Stimulated activated effector memory CD8-positive, alpha-beta T cell treated with anti-CD3 and anti-CD28 coated beads, Interleukin-12 subunit alpha, Interleukin-12 subunit beta, amount 100 ng/mL, for 72 hours (primary cell): ENCODE measurements at regions not wholly inside any gene's neighbourhood (a gene's known extent, or its start where the extent isn't known, plus 50 kb on each side); places are given as distances from the start of the nearest gene placed in this dataset.
"Not testable (repeated sequence)": the region's sequence is repeated elsewhere in the genome, so short reads cannot be mapped to it uniquely, and the experiment has no call there.

Experiments
- ATAC-seq: fragments of 150-1000 bp; cut with Tn5 transposase; 2 replicates; pipeline ENCODE4 v1.10.0; 2021
- DNase-seq, 2 donors: peaks; one replicate each; pipeline ENCODE4 v3.0.0; 2021 to 2022; ENCODE audit warnings: low spot score in 2 of 2
- H3K27ac Mint-ChIP-seq: one replicate; pipeline ENCODE4 v1.8.0; 2022; ENCODE audit warnings: mild to moderate bottlenecking, mixed read lengths
- H3K36me3 Mint-ChIP-seq: one replicate; pipeline ENCODE4 v1.8.0; 2022; ENCODE audit warnings: mild to moderate bottlenecking, mixed read lengths
- H3K4me1 Mint-ChIP-seq: one replicate; pipeline ENCODE4 v1.8.0; 2022; ENCODE audit warnings: mixed read lengths
- H3K4me3 Mint-ChIP-seq: one replicate; pipeline ENCODE4 v1.8.0; 2022; ENCODE audit warnings: mild to moderate bottlenecking, mixed read lengths
- H3K9me3 Mint-ChIP-seq: one replicate; pipeline ENCODE4 v1.8.0; 2022; ENCODE audit warnings: mixed read lengths

DNA sequence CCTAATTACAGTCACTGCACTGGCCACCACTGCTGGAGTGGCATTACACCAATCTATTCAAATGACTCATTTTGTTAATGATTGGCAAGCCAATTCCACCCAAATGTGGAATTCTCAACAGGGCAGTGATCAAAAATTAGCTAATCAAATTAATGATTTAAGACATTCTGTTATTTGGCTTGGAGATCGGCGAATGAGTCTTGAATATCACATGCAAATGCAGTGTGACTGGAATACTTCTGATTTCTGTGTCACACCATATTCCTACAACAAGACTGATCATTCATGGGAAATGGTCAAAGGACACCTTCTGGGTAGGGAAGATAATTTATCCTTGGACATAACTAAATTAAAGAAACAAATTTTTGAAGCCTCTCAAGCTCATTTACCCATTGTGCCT lies 165.1 kb downstream of the IER5 start:
- not testable (repeated sequence) for H3K9me3 Mint-ChIP-seq, H3K36me3 Mint-ChIP-seq, H3K4me3 Mint-ChIP-seq, ATAC-seq, DNase-seq, H3K4me1 Mint-ChIP-seq, H3K27ac Mint-ChIP-seq

DNA sequence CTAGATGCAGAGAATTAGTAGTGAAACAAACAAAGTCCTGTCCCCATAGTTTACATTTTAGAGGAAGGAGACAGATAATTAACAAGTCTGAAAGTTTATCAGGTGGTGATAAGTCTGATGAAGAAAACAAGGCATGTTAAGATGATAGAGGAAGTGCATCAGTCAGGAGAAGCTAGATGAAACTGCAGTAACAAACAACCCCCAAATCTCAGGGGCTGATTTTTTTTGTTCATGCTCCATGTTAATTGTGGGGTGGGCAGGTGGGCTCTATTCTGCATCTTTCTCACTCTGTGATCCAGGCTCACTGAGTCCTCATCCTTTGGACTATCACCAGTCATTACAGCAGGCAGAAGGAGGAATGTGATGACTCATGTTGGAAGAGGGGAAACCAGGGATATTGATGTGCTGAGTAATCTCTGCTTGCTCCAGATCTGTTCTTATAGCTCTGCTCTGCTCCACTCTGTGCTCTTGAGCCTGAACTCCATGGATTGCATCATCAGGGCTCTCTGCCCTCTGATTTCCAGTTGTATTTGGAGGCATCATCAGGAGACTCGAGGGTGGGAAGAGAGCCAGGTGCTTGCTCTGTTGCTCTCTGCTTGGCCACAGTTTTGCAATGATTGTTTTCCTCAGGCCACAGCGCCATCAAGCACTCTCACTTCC lies 166.9 kb downstream of the IER5 start:
- ATAC-seq (no peak), DNase-seq (no peak)
- Mint-ChIP-seq H3K4me3 (no peak overlapping the region), H3K27ac (no peak overlapping the region), H3K4me1 (no peaks in the 10 kb centered on the region), H3K36me3 (no peaks in the 10 kb centered on the region), H3K9me3 (peaks cover 4% of the 10 kb centered on the region)

DNA sequence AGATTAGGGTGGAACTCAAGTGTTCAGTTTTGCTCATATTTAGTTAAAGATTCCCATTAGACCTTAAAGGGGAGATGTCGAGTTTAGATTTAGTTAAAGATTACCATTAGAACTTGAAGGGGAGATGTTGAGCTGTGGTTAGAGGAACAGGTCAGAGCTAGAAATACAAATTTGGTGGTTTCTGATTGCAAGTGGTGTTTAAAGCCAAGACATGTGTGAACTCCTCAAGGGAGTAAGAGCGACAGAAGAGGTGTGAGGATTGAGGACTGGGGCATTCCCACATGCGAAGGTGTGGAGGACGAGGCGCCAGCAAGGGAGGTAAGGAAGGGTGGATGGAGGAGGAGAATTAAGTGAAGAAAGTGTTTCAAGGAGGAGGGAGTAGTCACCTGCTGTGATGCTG lies 168.6 kb downstream of the IER5 start:
- ATAC-seq (no peak), DNase-seq (no peak)
- H3K9me3 Mint-ChIP-seq, result peaks cover 4% of the 10 kb centered on the region
- H3K27ac Mint-ChIP-seq, result no peak overlapping the region
- H3K4me1 Mint-ChIP-seq, result no peaks in the 10 kb centered on the region
- no peaks in the 10 kb centered on the region for H3K36me3 Mint-ChIP-seq
- no peak overlapping the region for H3K4me3 Mint-ChIP-seq

DNA sequence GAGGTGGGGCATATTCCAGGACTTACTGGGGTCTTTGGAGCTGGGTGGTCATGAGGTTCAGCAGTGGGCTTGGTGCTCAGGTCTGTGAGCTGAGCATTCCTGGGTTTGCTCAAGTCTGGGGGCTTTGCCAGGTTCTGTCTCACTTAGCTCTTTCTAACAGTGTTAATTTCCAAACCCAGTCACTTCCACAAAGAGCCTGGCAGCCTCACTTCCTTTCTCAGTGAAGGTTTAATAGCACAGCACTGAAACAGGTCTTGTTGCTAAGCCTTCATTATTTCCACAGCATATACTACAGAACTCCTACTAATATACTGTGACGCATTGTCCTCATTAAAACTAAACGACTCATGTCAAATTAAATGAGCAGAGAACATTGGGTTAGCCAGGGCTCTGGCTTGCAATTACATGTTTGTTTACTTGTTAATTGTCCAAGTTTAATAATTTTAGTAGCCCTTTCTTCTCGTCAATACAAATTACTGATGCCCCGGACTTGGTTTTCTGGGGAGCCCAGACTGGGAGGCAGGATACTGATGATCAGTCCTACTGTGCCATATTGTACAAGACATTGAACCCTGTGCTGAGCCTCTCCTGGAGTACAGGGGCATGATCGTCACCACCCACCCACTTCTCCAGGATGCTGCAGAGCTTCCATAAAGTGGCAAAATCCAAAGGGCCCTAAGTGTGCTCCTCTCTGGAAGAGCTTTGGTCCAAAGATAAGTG lies 170.7 kb downstream of the IER5 start:
- peaks cover 4% of the 10 kb centered on the region for H3K9me3 Mint-ChIP-seq
- H3K4me3 Mint-ChIP-seq, result no peak overlapping the region
- ATAC-seq (no peak), DNase-seq (no peak)
- H3K4me1 Mint-ChIP-seq, result no peaks in the 10 kb centered on the region
- H3K36me3 Mint-ChIP-seq, result no peaks in the 10 kb centered on the region
- no peak overlapping the region for H3K27ac Mint-ChIP-seq

DNA sequence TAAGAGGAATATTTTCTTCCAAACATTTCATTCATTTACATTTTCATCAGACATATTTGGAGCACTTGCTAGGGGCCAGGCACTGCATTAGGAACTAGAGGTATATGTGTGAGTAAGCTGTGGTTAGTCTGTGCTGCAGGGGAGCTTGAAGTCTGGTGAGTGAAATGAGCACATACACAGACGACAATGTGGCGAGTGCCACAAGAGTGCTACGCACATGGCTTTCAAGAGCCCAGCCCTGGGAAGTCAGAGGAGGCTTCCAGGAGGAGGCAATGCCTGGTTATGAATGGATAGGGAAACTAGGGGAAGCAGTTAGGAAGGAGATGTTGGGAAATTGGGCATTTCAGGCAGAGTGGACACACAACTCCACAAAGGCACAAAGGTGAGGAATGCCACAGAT lies 171.8 kb downstream of the IER5 start:
- Mint-ChIP-seq H3K4me1 (no peaks in the 10 kb centered on the region), H3K4me3 (no peak overlapping the region), H3K27ac (no peak overlapping the region), H3K36me3 (no peaks in the 10 kb centered on the region), H3K9me3 (no peaks in the 10 kb centered on the region)
- ATAC-seq (no peak), DNase-seq (no peak)

DNA sequence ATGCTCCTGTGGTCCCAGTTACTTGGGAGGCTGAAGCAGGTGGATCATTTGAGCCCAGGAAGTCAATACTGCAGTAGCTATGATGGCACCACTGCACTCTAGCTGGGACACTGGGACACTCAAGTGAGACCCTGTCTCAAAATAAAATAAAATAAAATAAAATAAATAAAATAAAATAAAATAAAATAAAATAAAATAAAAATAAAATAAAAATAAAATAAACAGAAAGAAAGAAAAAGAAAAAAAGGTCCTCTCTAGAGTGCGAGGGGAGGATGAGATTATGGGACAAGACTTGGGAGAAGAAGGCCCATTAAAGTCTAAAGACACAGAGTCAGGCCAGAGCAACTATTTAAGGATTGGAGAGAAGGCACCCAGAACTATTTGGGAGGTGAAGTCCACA lies 172.5 kb downstream of the IER5 start:
- Mint-ChIP-seq H3K9me3 (no peaks in the 10 kb centered on the region), H3K4me3 (no peak overlapping the region), H3K36me3 (no peaks in the 10 kb centered on the region), H3K27ac (no peak overlapping the region), H3K4me1 (no peaks in the 10 kb centered on the region)
- DNase-seq, result no peak
- ATAC-seq, result no peak

DNA sequence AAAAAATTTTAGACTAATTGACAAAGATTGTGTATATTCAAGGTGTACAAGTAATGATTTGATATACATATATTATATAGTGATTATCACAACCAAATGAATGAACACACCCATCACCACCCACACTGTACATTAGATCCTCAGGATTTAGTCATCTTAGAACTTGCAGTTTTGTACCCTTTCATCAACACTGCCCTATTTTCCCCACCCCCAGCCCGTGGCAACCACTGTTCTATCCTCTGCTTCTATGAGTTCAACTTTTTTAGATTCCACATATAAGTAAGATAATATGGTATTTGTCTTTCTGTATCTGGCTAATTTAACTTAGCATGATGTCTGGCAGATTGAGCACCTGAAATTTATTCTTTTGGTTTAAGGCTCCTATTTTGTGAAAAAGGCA lies 173.6 kb downstream of the IER5 start:
- no peaks in the 10 kb centered on the region for H3K9me3 Mint-ChIP-seq
- H3K4me1 Mint-ChIP-seq, result no peaks in the 10 kb centered on the region
- ATAC-seq (no peak), DNase-seq (no peak)
- H3K36me3 Mint-ChIP-seq, result no peaks in the 10 kb centered on the region
- H3K27ac Mint-ChIP-seq, result no peak overlapping the region
- no peak overlapping the region for H3K4me3 Mint-ChIP-seq

DNA sequence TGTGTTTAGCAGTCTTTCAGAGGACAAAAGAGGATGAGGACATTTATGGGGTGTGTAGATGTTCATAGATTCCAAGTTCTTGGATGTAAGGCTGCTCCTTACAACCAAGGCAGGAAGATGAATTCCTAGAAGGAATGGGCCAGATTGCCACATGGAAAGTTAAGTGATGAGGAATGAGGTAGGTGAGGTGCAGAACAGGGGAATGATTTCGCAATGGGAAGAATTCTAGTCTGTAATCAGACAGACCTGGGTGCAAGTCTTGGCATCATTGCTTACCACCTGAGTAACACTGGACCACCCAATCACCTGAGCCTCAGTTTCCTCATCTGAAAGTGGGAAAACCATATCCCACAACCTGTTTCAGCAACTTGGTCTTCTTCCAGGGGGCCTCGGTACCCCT lies 174.9 kb downstream of the IER5 start:
- Mint-ChIP-seq H3K9me3 (no peaks in the 10 kb centered on the region), H3K36me3 (no peaks in the 10 kb centered on the region), H3K4me1 (no peaks in the 10 kb centered on the region), H3K27ac (no peak overlapping the region), H3K4me3 (no peak overlapping the region)
- DNase-seq (no peak), ATAC-seq (no peak)

DNA sequence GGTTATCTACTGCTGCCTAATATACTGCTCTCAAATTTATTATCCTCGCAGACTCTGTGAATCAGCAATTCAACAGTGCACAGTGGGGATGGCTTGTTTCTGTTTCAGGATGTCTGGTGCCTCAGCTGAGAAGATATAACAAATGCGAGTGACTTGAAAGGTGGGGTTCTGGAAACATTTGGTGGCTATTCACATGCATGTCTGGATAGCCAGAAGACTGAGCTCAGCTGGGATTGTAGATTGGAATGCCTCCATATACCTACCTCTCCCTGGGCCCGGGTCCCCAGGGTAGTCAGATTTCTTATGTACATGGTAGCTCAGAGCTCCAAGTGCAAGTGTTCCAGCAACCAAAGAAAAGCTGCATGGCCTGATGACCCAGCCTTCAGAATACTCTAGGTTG lies 176.3 kb downstream of the IER5 start:
- H3K27ac Mint-ChIP-seq, result no peak overlapping the region
- H3K36me3 Mint-ChIP-seq, result no peaks in the 10 kb centered on the region
- H3K4me3 Mint-ChIP-seq, result no peak overlapping the region
- H3K9me3 Mint-ChIP-seq, result no peaks in the 10 kb centered on the region
- H3K4me1 Mint-ChIP-seq, result no peaks in the 10 kb centered on the region
- DNase-seq (no peak), ATAC-seq (no peak)

DNA sequence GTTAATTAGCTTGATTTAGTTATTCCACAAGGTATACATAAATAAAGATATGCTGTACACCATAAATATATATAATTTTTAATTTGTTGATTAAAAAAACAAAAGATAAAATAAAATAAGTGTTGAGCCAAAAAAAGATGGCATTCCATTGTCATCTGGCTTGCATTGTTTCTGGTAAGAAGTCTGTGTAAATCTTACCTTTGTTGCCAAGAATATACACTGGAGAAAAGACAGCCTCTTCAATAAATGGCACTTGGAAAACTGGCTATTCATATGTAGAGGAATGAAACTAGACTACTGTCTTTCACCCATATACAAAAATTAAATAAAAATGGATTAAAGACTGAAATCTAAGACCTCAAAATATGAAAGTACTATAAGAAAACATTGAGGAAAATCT lies 196.5 kb downstream of the IER5 start:
- Mint-ChIP-seq H3K36me3 (no peaks in the 10 kb centered on the region), H3K27ac (no peak overlapping the region), H3K9me3 (peaks cover 26% of the 10 kb centered on the region), H3K4me3 (no peak overlapping the region), H3K4me1 (no peaks in the 10 kb centered on the region)
- DNase-seq (no peak), ATAC-seq (no peak)

DNA sequence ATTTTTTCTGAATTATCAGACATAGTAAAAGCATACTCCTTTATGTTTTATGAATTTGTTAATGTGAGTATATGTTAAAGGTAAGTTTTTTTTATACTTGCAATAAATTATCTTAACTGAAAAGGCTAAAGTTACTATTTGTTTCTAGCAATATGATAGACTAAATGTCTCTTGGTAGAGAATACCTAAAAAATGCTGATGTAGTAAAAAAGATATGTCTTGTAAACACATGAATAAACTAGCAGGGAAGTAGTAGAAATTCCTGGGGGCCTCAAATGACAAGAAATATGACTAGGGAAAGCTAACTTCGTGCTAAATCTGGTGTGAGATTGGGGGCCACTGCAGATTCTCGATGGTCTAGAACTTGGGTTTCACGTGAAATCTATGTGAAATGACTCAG lies 188.1 kb upstream of the CACNA1E start:
- ATAC-seq (no peak), DNase-seq (no peak)
- no peaks in the 10 kb centered on the region for H3K9me3 Mint-ChIP-seq
- H3K27ac Mint-ChIP-seq, result no peak overlapping the region
- no peaks in the 10 kb centered on the region for H3K36me3 Mint-ChIP-seq
- H3K4me1 Mint-ChIP-seq, result no peaks in the 10 kb centered on the region
- H3K4me3 Mint-ChIP-seq, result no peak overlapping the region

DNA sequence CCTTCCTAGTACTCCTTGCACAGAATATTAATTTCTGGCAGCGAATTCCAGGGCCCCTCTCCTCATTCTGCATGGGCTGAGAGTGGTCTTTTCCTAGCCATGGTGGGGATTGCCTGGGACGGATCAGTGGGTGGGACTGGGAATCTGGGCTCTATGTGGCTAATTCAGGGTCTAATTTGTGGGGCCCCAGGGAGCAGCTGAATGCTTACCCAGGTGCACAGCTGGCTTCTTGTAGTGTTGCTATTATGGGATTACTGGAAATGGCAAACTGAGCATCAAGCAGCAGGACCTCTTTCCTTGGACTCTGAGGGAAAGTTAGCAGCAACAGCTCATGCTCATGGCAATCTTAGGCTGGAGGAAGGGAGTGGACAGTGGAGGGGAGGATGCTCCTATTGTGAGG lies 187.1 kb upstream of the CACNA1E start:
- Mint-ChIP-seq H3K4me3 (no peak overlapping the region), H3K4me1 (no peaks in the 10 kb centered on the region), H3K9me3 (no peaks in the 10 kb centered on the region), H3K36me3 (no peaks in the 10 kb centered on the region), H3K27ac (no peak overlapping the region)
- no peak for ATAC-seq
- no peak for DNase-seq

DNA sequence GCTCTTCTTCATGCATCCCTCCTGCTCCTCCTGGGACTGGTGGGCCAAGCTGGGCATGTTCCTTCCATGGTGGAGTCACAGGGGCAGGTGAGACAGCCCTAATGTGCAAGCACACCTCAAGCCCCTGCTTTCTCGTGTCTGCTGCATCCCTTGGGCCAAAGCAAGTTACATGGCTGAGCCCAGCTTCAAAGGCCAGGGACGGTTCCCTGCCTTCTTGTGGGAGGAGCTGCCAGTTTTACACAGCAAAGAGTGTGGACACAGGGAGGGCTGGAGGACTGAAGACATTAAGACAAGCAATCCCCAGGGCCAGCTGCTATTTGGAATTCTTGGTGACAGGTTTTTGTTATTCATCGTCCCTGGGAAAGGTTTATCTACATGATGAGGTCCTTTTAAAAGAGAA lies 175.2 kb upstream of the CACNA1E start:
- Mint-ChIP-seq H3K9me3 (no peaks in the 10 kb centered on the region), H3K4me1 (no peaks in the 10 kb centered on the region), H3K4me3 (no peak overlapping the region), H3K36me3 (no peaks in the 10 kb centered on the region), H3K27ac (no peak overlapping the region)
- DNase-seq (no peak), ATAC-seq (no peak)

DNA sequence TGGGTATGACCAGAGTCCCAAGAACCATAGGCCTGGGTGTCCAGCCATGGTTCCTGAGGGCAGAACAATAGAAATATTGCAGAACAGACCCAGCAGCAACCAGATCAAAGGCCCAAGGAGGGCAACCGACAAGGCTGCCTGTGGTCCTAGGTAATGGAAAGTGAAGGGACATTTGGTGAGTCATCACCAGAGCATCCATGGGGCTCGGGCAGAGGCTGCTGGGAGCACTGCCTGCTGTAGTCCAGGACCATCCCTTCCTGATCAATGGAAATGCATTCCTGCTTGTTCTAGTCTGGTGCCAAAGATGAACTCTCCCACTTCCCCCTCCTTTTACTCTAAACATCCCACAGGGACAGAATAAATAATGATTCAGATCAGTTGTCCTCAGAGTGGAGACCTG lies 172.8 kb upstream of the CACNA1E start:
- no peaks in the 10 kb centered on the region for H3K9me3 Mint-ChIP-seq
- H3K27ac Mint-ChIP-seq, result no peak overlapping the region
- no peak for DNase-seq
- ATAC-seq, result no peak
- peaks cover 10% of the 10 kb centered on the region for H3K4me1 Mint-ChIP-seq
- no peak overlapping the region for H3K4me3 Mint-ChIP-seq
- H3K36me3 Mint-ChIP-seq, result no peaks in the 10 kb centered on the region

DNA sequence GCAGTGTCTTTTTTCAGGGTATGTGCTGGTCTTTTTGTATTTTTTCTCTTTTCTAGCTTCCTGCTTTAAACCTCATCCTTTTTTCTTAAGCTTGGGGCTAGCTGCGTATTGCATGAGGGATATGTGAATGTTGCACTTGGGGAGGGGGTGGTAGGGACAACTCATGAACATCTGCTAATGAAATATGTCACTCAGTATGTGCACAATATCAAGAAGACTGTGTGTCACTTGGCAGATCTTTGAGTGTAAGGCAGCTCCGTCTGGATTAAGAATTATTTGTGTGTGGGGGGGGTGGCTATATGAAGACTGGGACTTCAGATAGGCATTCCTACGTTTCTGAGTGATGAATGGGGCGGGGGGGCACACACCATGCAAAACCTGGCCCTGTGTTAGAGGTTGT lies 170.4 kb upstream of the CACNA1E start:
- no peak for ATAC-seq
- Mint-ChIP-seq H3K9me3 (no peaks in the 10 kb centered on the region), H3K27ac (no peak overlapping the region), H3K4me1 (peaks cover 10% of the 10 kb centered on the region), H3K36me3 (no peaks in the 10 kb centered on the region), H3K4me3 (no peak overlapping the region)
- DNase-seq, result no peak

DNA sequence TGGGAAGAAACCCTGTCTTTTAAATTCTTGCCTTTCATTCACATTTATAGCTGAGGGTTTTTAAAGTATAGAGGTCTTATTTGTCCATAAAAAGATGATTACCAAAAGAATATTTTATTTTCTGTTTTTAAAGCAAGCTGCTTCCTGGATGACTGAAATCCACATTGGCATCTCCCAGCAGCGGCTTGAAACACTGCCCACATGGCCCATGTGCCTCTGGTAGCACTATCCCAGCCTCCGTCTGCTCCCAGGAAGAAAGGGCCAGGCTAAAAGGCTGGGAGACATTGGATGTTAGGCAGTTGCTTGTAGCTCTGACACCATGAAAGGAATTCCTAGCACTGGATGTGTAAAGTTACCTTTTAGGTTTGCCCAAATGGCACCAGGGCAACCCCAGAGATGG lies 169.9 kb upstream of the CACNA1E start:
- DNase-seq (no peak), ATAC-seq (no peak)
- Mint-ChIP-seq H3K36me3 (no peaks in the 10 kb centered on the region), H3K27ac (no peak overlapping the region), H3K4me3 (no peak overlapping the region), H3K4me1 (peaks cover 16% of the 10 kb centered on the region), H3K9me3 (no peaks in the 10 kb centered on the region)
